Ascending aorta (tissue), 2 donors: ENCODE measurements at regions not wholly inside any gene's neighbourhood (a gene's known extent, or its start where the extent isn't known, plus 50 kb on each side); places are given as distances from the start of the nearest gene placed in this dataset.

ENCODE experiments used
- DNase-seq, 2 donors: peaks; one replicate each; pipeline ENCODE4 v3.0.0-alpha.2; 2019; ENCODE audit warnings: low spot score in 2 of 2
- H3K27ac ChIP-seq, 2 donors: fragments of 200-600 bp; sonication (generic); one replicate each; pipeline ENCODE4 v1.5.1; 2016 to 2017; ENCODE audit warnings: mild to moderate bottlenecking in 1 of 2
- H3K27me3 ChIP-seq: fragments of 200-600 bp; sonication (generic); one replicate; pipeline ENCODE4 v1.5.1; 2017
- H3K36me3 ChIP-seq, 2 donors: fragments of 200-600 bp; sonication (generic); one replicate each; pipeline ENCODE4 v1.5.1; 2016
- H3K4me1 ChIP-seq, 2 donors: fragments of 200-600 bp; sonication (generic); one replicate each; pipeline ENCODE4 v1.5.1; 2016 to 2017; ENCODE audit warnings: mild to moderate bottlenecking in 1 of 2
- H3K4me3 ChIP-seq, 2 donors: fragments of 200-600 bp; sonication (generic); one replicate each; pipeline ENCODE4 v1.5.1; 2016 to 2017; ENCODE audit warnings: mild to moderate bottlenecking in 1 of 2
- H3K9me3 ChIP-seq, 2 donors: fragments of 200-600 bp; sonication (generic); one replicate each; pipeline ENCODE4 v1.5.1; 2016
- CTCF ChIP-seq, 3 experiments: fragments of 200-600 bp in 2 of 3; fragments of 450-650 bp in 1 of 3; sonication (generic) in 2 of 3; IDR thresholded peaks; one replicate each; pipeline ENCODE4 v1.5.1; 2016 to 2019; ENCODE audit warnings: antibody characterized with exemption in 3 of 3, mild to moderate bottlenecking in 1 of 3, moderate library complexity in 1 of 3
- intact Hi-C: fragments of 100-400 bp; cut with DNase I; formaldehyde crosslinking; loops from one replicate; pipeline ENCODE4 v1.15.1; 2023

- H3K36me3 ChIP-seq, result no peaks in the 10 kb centered on the region
- H3K4me1 ChIP-seq, result peaks cover 0 to 12% of the 10 kb centered on the region in 2 donors
- no peak overlapping the region for H3K4me3 ChIP-seq
- H3K9me3 ChIP-seq, result no peaks in the 10 kb centered on the region
- TF ChIP-seq CTCF (IDR thresholded peaks at IDR 0.05), result no peak
- intact Hi-C loops, result no loop called here
- no peak for DNase-seq
- H3K27ac ChIP-seq, result no peak overlapping the region
- no peaks in the 10 kb centered on the region for H3K27me3 ChIP-seq
These were observed 150.7 kb upstream of the RASA1 start for GRCh38 chr5:87116825-87117512.

GRCh38 chr5:87119588-87119987, 148.1 kb upstream of the RASA1 start:
- no peak for DNase-seq
- H3K27me3 ChIP-seq, result no peaks in the 10 kb centered on the region
- TF ChIP-seq CTCF (IDR thresholded peaks at IDR 0.05), result no peak
- peaks cover 0 to 16% of the 10 kb centered on the region in 2 donors for H3K4me1 ChIP-seq
- H3K9me3 ChIP-seq, result no peaks in the 10 kb centered on the region
- no peaks in the 10 kb centered on the region for H3K36me3 ChIP-seq
- no peak overlapping the region for H3K4me3 ChIP-seq
- intact Hi-C loops, result no loop called here
- peak overlapping the region; percentile 80 to 89 for H3K27ac ChIP-seq

GRCh38 chr5:87120518-87121303, 147.0 kb upstream of the RASA1 start:
- Histone ChIP-seq H3K4me3 (no peak overlapping the region), H3K36me3 (no peaks in the 10 kb centered on the region), H3K4me1 (peaks cover 0 to 16% of the 10 kb centered on the region in 2 donors), H3K9me3 (no peaks in the 10 kb centered on the region), H3K27ac (peak overlapping the region; percentile 80 to 89), H3K27me3 (no peaks in the 10 kb centered on the region)
- DNase-seq, result no peak
- intact Hi-C loops, result loop anchor here (2.0 kb wide), 2 partner anchors 148 to 292 kb away; partner anchors contain the start of gene CCNH
- no peak for TF ChIP-seq CTCF (IDR thresholded peaks at IDR 0.05)

GRCh38 chr5:87121304-87122150, 146.2 kb upstream of the RASA1 start:
- H3K27ac ChIP-seq, result peak overlapping the region; percentile 80 to 89

More at GRCh38 chr5:87121304-87122150, 146.2 kb upstream of the RASA1 start:
- no peaks in the 10 kb centered on the region for H3K9me3 ChIP-seq
- peak overlapping the region in 1 of 2 donors; percentile 11 for H3K4me3 ChIP-seq
- H3K36me3 ChIP-seq, result no peaks in the 10 kb centered on the region
- intact Hi-C loops, result loop anchor here (2.0 kb wide), 3 partner anchors 15 to 291 kb away; partner anchors contain the start of gene CCNH
- no peak for TF ChIP-seq CTCF (IDR thresholded peaks at IDR 0.05)
- no peaks in the 10 kb centered on the region for H3K27me3 ChIP-seq
- DNase-seq, result peak; percentile 10 to 78
- H3K4me1 ChIP-seq, result peaks cover 0 to 16% of the 10 kb centered on the region in 2 donors
